ENCODE measurements at regions not wholly inside any gene's neighbourhood (a gene's known extent, or its start where the extent isn't known, plus 50 kb on each side); places are given as distances from the start of the nearest gene placed in this dataset.

DNA sequence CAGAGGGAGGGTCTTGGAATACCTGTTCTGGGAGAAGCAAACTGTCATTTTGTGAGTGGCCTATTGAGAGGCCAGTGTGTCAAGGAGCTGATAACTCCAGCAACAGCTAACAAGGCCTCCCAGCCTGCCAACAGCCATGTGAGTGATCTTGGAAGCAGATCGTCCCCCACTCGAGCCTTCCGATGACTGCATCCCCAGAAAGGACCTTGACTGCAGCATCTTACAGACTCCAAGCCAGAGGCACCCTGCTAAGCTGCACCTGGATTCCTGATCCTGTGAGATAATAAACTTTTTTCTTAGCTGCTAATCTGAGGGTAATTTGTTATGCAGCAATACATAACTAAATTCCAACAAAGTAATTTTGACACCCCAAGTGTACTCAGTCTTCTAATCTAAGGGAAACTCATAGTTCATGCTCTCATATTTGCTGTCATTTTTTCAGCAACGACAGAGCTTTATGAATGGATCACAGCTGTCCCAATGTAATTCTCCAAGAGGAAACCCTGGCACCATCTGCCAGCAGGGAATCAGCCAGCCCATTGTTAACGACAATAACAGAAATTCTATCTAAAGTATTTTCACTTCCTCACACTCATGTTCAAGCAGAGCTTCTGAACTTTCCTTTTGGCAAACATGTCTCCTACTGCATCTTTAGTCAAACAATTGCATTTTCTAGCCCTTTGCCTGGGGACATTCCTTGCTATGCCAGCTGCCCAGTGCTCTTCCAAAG is 470.2 kb upstream of the BTBD3 start:
- H3K36me3 ChIP-seq (ENCODE audit: control insufficient read depth in 2 of 2, insufficient read depth in 2 of 2, low read length in 1 of 2) = no peaks in the 10 kb centered on the region
- no peak for DNase-seq (ENCODE audit: low read depth in 6 of 9, low spot score in 9 of 9)
- peaks cover 0 to 4% of the 10 kb centered on the region in 2 donors for H3K4me1 ChIP-seq (ENCODE audit: control insufficient read depth in 2 of 2, insufficient read depth in 2 of 2, low read length in 2 of 2)
- no peak overlapping the region for H3K27ac ChIP-seq (ENCODE audit: low read depth in 1 of 2, low read length in 1 of 2)
- no peaks in the 10 kb centered on the region for H3K27me3 ChIP-seq (ENCODE audit: control insufficient read depth in 2 of 2, insufficient read depth in 1 of 2, low read length in 1 of 2)
- H3K9me3 ChIP-seq (ENCODE audit: control insufficient read depth in 2 of 2, insufficient read depth in 1 of 2, low read length in 1 of 2) = no peaks in the 10 kb centered on the region
- 50% methylated on average over 5 of the region's 5 CpGs for WGBS
- no peak overlapping the region for H3K4me3 ChIP-seq (ENCODE audit: low read length in 2 of 2)

DNA sequence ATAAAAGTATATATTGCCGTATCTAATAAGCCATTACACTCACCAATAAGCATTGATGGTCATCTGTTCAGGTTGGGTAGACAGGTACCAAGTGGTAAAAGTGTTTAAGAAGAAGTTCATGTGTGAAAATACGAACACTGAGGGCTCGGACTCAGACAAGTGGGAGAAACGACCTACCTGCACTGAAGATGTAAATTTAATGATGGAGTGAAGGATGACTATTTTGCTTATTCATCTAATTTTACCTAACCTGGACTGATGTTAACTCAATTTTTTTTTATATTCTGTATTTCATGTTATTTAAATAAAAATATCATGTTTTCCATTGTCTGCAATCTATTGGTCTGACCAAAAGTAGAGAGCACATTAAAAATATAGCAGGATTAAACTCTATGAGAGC is 469.1 kb upstream of the BTBD3 start:
- Histone ChIP-seq H3K27me3 (ENCODE audit: control insufficient read depth in 2 of 2, insufficient read depth in 1 of 2, low read length in 1 of 2) (no peaks in the 10 kb centered on the region), H3K4me1 (ENCODE audit: control insufficient read depth in 2 of 2, insufficient read depth in 2 of 2, low read length in 2 of 2) (peaks cover 0 to 4% of the 10 kb centered on the region in 2 donors), H3K27ac (ENCODE audit: low read depth in 1 of 2, low read length in 1 of 2) (no peak overlapping the region), H3K9me3 (ENCODE audit: control insufficient read depth in 2 of 2, insufficient read depth in 1 of 2, low read length in 1 of 2) (no peaks in the 10 kb centered on the region), H3K36me3 (ENCODE audit: control insufficient read depth in 2 of 2, insufficient read depth in 2 of 2, low read length in 1 of 2) (no peaks in the 10 kb centered on the region), H3K4me3 (ENCODE audit: low read length in 2 of 2) (no peak overlapping the region)
- DNase-seq (ENCODE audit: low read depth in 6 of 9, low spot score in 9 of 9) = no peak
- WGBS = 92% methylated on average over 4 of the region's 4 CpGs

DNA sequence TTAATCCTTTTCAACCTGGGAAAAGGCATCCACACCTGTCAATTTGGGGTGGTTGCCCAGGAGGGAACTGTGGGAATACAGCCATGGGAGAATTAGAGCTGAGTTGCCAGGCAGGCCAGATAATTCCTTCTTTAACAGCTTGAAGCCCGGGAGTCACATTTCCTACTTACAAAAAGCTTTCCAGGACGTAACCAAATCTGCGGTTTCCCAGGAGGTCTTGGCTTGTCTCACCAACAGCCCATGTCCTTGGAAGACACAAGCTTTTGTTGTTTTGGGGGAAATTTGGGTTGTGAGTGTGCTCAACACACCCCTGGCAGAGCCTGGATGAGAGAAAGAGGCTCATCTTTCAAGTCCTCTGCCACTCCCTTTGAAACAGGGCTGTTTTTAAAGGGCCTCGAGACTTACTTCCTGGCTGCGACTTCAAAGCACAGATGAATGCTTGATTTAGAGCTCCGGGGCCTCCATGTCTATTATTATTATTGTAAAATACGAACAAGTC is 465.9 kb upstream of the BTBD3 start:
- peaks cover 0 to 4% of the 10 kb centered on the region in 2 donors for H3K4me1 ChIP-seq (ENCODE audit: control insufficient read depth in 2 of 2, insufficient read depth in 2 of 2, low read length in 2 of 2)
- no peaks in the 10 kb centered on the region for H3K9me3 ChIP-seq (ENCODE audit: control insufficient read depth in 2 of 2, insufficient read depth in 1 of 2, low read length in 1 of 2)
- no peak overlapping the region for H3K4me3 ChIP-seq (ENCODE audit: low read length in 2 of 2)
- DNase-seq (ENCODE audit: low read depth in 6 of 9, low spot score in 9 of 9) = peak in 3 of 9 donors; percentile 1 to 20 (median 6)
- WGBS = 80% methylated on average over 7 of the region's 7 CpGs
- H3K27me3 ChIP-seq (ENCODE audit: control insufficient read depth in 2 of 2, insufficient read depth in 1 of 2, low read length in 1 of 2) = no peaks in the 10 kb centered on the region
- H3K36me3 ChIP-seq (ENCODE audit: control insufficient read depth in 2 of 2, insufficient read depth in 2 of 2, low read length in 1 of 2) = no peaks in the 10 kb centered on the region
- peak overlapping the region in 1 of 2 donors; percentile 46 for H3K27ac ChIP-seq (ENCODE audit: low read depth in 1 of 2, low read length in 1 of 2)

DNA sequence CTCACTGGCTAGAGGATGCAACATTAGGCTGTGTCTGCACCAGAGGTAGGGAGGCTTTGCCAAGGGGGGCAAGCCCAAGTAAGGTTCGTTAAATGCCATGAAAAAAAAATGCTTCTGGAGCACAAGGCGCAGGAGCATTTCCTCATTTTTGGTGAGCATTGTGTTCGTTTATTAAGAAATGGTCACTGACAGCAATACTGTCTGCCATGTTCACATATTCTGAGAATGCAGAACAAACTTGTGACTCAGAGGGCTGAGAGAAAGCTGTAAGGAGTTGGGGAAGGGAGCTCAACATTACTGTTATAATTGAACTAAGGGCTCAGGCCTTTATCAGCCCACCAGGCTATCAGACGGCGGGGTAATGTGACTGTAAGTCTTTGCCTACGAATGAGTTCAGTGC is 465.4 kb upstream of the BTBD3 start:
- no peak for DNase-seq (ENCODE audit: low read depth in 6 of 9, low spot score in 9 of 9)
- 81% methylated on average over 6 of the region's 6 CpGs for WGBS
- no peaks in the 10 kb centered on the region for H3K27me3 ChIP-seq (ENCODE audit: control insufficient read depth in 2 of 2, insufficient read depth in 1 of 2, low read length in 1 of 2)
- no peak overlapping the region for H3K27ac ChIP-seq (ENCODE audit: low read depth in 1 of 2, low read length in 1 of 2)
- H3K4me3 ChIP-seq (ENCODE audit: low read length in 2 of 2) = no peak overlapping the region
- H3K36me3 ChIP-seq (ENCODE audit: control insufficient read depth in 2 of 2, insufficient read depth in 2 of 2, low read length in 1 of 2) = no peaks in the 10 kb centered on the region
- H3K4me1 ChIP-seq (ENCODE audit: control insufficient read depth in 2 of 2, insufficient read depth in 2 of 2, low read length in 2 of 2) = peaks cover 0 to 4% of the 10 kb centered on the region in 2 donors
- H3K9me3 ChIP-seq (ENCODE audit: control insufficient read depth in 2 of 2, insufficient read depth in 1 of 2, low read length in 1 of 2) = no peaks in the 10 kb centered on the region

DNA sequence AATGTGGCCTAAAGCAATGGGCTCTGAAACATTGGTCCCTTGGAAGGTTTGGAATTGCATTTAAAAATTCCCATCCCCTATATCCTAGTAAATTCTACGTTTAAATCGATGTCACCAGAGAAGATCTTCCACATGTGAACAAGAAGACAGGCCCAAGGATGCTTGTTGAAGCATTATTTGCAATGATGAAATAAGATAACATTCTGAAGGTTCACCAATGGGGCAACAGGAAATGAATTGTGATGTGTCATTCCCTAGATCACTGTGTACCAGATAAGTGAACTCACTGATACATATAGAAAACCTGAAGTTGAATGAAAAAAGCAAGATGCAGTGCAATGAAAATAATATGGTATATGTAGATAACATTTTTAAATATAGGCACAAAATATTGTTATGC is 464.3 kb upstream of the BTBD3 start:
- Histone ChIP-seq H3K27me3 (ENCODE audit: control insufficient read depth in 2 of 2, insufficient read depth in 1 of 2, low read length in 1 of 2) (no peaks in the 10 kb centered on the region), H3K36me3 (ENCODE audit: control insufficient read depth in 2 of 2, insufficient read depth in 2 of 2, low read length in 1 of 2) (no peaks in the 10 kb centered on the region), H3K4me3 (ENCODE audit: low read length in 2 of 2) (no peak overlapping the region), H3K9me3 (ENCODE audit: control insufficient read depth in 2 of 2, insufficient read depth in 1 of 2, low read length in 1 of 2) (no peaks in the 10 kb centered on the region), H3K4me1 (ENCODE audit: control insufficient read depth in 2 of 2, insufficient read depth in 2 of 2, low read length in 2 of 2) (peaks cover 0 to 4% of the 10 kb centered on the region in 2 donors), H3K27ac (ENCODE audit: low read depth in 1 of 2, low read length in 1 of 2) (no peak overlapping the region)
- 96% methylated on average over 2 of the region's 2 CpGs for WGBS
- DNase-seq (ENCODE audit: low read depth in 6 of 9, low spot score in 9 of 9) = no peak

DNA sequence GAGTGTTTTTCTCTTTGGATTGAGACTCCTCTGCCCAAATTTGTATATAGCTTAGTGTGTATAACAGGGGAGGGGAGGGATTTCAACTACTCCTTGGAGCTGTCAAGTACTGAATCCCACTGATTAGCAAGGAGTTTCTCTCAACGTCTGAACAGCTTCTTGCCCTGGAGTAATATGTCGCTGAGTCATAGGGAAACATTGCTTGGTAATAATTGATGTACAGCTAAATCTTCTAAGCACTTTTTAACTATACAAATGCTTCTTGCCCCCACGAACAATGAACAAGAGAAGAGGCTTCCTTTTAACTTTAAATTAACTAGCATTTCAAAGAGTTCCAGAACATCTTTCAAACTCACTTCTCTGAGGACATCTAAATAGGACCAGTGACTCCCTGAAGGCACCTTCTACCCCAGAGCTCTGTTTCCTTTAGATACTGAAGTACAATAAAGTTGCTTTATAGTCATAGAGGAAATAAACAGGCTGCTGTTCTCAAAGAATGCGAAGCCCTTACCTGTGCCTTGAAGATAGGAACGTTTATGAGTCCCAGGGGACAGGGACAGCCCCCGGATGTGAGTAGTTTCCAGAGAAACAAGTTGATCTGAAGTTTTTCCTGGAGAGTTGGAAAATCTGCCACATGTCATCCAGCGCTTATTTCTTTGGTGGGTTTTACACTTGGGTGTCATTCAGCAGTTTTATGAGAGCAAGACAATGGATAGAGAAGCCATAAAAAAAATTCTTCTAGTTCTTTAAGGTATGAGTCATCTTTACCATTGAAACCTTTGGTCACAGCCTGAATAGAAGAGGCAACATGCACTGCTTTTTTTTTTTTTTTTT is 462.5 kb upstream of the BTBD3 start:
- no peaks in the 10 kb centered on the region for H3K36me3 ChIP-seq (ENCODE audit: control insufficient read depth in 2 of 2, insufficient read depth in 2 of 2, low read length in 1 of 2)
- no peaks in the 10 kb centered on the region for H3K9me3 ChIP-seq (ENCODE audit: control insufficient read depth in 2 of 2, insufficient read depth in 1 of 2, low read length in 1 of 2)
- no peak overlapping the region for H3K27ac ChIP-seq (ENCODE audit: low read depth in 1 of 2, low read length in 1 of 2)
- WGBS = 61% methylated on average over 7 of the region's 7 CpGs
- H3K27me3 ChIP-seq (ENCODE audit: control insufficient read depth in 2 of 2, insufficient read depth in 1 of 2, low read length in 1 of 2) = no peaks in the 10 kb centered on the region
- H3K4me1 ChIP-seq (ENCODE audit: control insufficient read depth in 2 of 2, insufficient read depth in 2 of 2, low read length in 2 of 2) = peaks cover 0 to 4% of the 10 kb centered on the region in 2 donors
- no peak for DNase-seq (ENCODE audit: low read depth in 6 of 9, low spot score in 9 of 9)
- H3K4me3 ChIP-seq (ENCODE audit: low read length in 2 of 2) = no peak overlapping the region

DNA sequence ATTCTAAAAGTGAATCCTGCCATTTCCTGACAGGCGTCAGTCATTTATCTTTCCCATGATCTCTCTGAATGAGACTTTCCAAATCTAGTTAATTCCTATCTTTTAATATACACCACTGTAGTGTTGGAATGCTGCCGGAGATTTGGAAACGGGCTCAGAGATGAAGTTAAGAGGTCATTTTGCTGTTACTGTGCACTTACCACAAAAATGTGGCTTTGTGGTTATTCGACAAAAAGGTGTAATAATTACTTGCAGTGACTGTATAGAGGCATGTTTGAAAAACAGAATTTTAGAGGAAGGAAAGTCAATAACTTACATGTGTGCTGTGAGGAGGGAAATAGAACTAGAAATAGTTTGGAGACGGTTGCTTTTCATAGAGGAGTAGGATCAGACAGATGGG is 460.2 kb upstream of the BTBD3 start:
- no peak for DNase-seq (ENCODE audit: low read depth in 6 of 9, low spot score in 9 of 9)
- H3K27me3 ChIP-seq (ENCODE audit: control insufficient read depth in 2 of 2, insufficient read depth in 1 of 2, low read length in 1 of 2) = no peaks in the 10 kb centered on the region
- H3K4me1 ChIP-seq (ENCODE audit: control insufficient read depth in 2 of 2, insufficient read depth in 2 of 2, low read length in 2 of 2) = no peaks in the 10 kb centered on the region
- no peaks in the 10 kb centered on the region for H3K36me3 ChIP-seq (ENCODE audit: control insufficient read depth in 2 of 2, insufficient read depth in 2 of 2, low read length in 1 of 2)
- H3K27ac ChIP-seq (ENCODE audit: low read depth in 1 of 2, low read length in 1 of 2) = no peak overlapping the region
- WGBS = 10% methylated on average over 5 of the region's 5 CpGs
- no peak overlapping the region for H3K4me3 ChIP-seq (ENCODE audit: low read length in 2 of 2)
- no peaks in the 10 kb centered on the region for H3K9me3 ChIP-seq (ENCODE audit: control insufficient read depth in 2 of 2, insufficient read depth in 1 of 2, low read length in 1 of 2)

DNA sequence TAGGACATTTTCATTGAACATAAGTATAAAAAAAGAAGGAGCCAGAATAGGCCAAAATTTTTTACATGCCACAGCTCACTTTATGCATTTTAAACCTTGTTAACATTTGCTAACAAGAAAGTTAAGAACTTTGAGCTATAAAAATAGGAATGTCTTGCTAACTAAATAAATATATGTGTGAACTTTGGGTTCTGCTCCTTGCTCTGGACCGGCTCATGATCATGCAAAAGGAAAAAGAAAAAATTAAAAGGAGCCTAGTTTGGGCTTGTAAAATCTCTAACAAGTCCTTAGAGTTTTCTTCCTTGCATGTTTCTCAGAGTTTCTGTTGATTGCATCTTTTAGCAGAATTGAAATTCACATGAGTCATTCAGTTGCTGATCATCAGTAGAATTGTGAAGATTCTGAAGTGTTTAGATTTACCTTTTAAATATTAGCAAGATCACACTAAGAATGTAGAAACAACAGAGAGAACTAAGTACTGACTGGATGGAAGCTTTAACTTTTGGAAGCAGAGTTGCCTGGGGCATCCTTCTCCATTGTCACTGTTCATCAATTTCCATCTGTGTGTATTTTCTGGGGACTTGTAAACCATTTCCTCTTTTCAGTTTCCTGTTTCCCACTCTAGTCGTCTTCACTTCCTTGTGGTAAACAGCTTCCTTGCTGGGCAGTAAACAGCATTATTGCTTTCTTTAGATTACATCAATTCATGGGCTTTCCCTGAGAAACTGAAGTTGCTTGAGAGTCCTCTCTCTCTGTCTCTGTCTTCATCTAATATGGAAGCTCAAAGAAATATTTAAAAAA is 458.4 kb upstream of the BTBD3 start:
- H3K9me3 ChIP-seq (ENCODE audit: control insufficient read depth in 2 of 2, insufficient read depth in 1 of 2, low read length in 1 of 2) = no peaks in the 10 kb centered on the region
- H3K36me3 ChIP-seq (ENCODE audit: control insufficient read depth in 2 of 2, insufficient read depth in 2 of 2, low read length in 1 of 2) = no peaks in the 10 kb centered on the region
- 54% methylated on average over 2 of the region's 2 CpGs for WGBS
- H3K27ac ChIP-seq (ENCODE audit: low read depth in 1 of 2, low read length in 1 of 2) = no peak overlapping the region
- no peaks in the 10 kb centered on the region for H3K4me1 ChIP-seq (ENCODE audit: control insufficient read depth in 2 of 2, insufficient read depth in 2 of 2, low read length in 2 of 2)
- no peaks in the 10 kb centered on the region for H3K27me3 ChIP-seq (ENCODE audit: control insufficient read depth in 2 of 2, insufficient read depth in 1 of 2, low read length in 1 of 2)
- no peak for DNase-seq (ENCODE audit: low read depth in 6 of 9, low spot score in 9 of 9)
- no peak overlapping the region for H3K4me3 ChIP-seq (ENCODE audit: low read length in 2 of 2)

DNA sequence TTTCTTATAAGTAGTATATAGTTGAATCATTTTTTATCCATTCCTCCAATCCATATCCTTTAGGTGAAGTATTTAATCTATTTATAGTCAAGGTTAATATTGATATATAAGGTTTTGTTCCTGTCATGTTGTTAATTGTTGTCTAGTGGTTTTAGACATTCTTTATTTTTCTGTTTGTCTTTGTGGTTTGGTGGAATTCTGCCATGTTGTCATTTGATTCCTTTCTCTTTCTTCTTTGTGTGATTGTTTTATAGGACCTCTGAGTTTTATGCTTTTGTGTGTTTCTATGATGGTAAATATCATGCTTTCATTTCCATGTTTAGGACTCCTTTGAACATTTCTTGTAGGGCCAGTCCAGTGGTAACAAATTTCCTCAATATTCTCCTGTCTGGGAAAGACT is 450.3 kb upstream of the BTBD3 start:
- no peak overlapping the region for H3K4me3 ChIP-seq (ENCODE audit: low read length in 2 of 2)
- H3K9me3 ChIP-seq (ENCODE audit: control insufficient read depth in 2 of 2, insufficient read depth in 1 of 2, low read length in 1 of 2) = no peaks in the 10 kb centered on the region
- no peak for DNase-seq (ENCODE audit: low read depth in 6 of 9, low spot score in 9 of 9)
- no peaks in the 10 kb centered on the region for H3K27me3 ChIP-seq (ENCODE audit: control insufficient read depth in 2 of 2, insufficient read depth in 1 of 2, low read length in 1 of 2)
- no peaks in the 10 kb centered on the region for H3K4me1 ChIP-seq (ENCODE audit: control insufficient read depth in 2 of 2, insufficient read depth in 2 of 2, low read length in 2 of 2)
- no peak overlapping the region for H3K27ac ChIP-seq (ENCODE audit: low read depth in 1 of 2, low read length in 1 of 2)
- H3K36me3 ChIP-seq (ENCODE audit: control insufficient read depth in 2 of 2, insufficient read depth in 2 of 2, low read length in 1 of 2) = no peaks in the 10 kb centered on the region
